GM12801 (cell line): ENCODE measurements at regions not wholly inside any gene's neighbourhood (a gene's known extent, or its start where the extent isn't known, plus 50 kb on each side); places are given as distances from the start of the nearest gene placed in this dataset.

Source experiments
- TF ChIP-seq, protein P1 (sequence below): IDR thresholded peaks from one replicate; pipeline ENCODE4 v1.5.1; 2011; ENCODE audit warnings: control low read depth; ENCODE audit not compliant: insufficient read length; ENCODE audit errors: extremely low read depth

GRCh38 chr4:59837751-59838150 lies 1362.4 kb upstream of the ADGRL3 start:
- TF ChIP-seq, protein P1, sequence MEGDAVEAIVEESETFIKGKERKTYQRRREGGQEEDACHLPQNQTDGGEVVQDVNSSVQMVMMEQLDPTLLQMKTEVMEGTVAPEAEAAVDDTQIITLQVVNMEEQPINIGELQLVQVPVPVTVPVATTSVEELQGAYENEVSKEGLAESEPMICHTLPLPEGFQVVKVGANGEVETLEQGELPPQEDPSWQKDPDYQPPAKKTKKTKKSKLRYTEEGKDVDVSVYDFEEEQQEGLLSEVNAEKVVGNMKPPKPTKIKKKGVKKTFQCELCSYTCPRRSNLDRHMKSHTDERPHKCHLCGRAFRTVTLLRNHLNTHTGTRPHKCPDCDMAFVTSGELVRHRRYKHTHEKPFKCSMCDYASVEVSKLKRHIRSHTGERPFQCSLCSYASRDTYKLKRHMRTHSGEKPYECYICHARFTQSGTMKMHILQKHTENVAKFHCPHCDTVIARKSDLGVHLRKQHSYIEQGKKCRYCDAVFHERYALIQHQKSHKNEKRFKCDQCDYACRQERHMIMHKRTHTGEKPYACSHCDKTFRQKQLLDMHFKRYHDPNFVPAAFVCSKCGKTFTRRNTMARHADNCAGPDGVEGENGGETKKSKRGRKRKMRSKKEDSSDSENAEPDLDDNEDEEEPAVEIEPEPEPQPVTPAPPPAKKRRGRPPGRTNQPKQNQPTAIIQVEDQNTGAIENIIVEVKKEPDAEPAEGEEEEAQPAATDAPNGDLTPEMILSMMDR = no peak

DNA sequence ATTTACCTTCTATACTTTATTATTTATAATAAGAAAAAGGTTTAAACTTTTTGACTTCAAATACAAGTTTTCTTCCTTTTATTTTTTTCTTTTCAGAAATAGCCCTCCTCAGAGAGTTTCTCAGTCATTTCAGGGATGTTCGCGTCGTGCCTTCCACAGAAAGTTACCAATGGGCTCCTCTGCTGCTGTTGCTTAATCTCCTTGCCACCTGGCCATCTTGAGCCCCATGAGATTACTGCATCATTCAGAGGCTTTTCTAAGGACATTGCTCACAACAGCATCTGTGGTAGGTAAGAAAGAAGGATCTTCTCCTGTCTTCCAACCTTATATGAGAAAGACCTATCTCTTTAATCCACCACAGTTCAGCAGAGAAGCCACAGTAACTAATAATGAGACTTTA lies 1361.9 kb upstream of the ADGRL3 start:
- TF ChIP-seq, protein P1 = no peak

DNA sequence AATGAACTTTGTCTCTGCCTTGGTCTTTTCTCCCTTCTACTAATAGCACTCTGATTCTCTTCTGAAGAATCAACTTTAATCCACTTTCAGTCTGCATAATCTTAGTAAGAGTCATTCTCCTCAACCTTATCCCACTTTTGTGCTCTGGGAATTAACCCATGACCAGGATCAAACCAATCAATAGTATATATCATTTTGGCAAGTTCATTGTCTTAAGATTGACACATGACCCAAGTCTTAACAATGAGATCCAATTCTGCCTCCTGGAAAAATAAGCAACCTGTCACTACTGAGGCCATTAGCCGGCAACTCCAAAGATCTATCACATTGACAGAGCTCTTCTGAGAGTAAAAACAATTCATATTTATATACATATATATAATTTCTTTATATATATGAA lies 1358.4 kb upstream of the ADGRL3 start:
- TF ChIP-seq, protein P1 = no peak

- TF ChIP-seq, protein P1 = no peak
Observed at GRCh38 chr4:59848457-59848856, 1351.7 kb upstream of the ADGRL3 start.

DNA sequence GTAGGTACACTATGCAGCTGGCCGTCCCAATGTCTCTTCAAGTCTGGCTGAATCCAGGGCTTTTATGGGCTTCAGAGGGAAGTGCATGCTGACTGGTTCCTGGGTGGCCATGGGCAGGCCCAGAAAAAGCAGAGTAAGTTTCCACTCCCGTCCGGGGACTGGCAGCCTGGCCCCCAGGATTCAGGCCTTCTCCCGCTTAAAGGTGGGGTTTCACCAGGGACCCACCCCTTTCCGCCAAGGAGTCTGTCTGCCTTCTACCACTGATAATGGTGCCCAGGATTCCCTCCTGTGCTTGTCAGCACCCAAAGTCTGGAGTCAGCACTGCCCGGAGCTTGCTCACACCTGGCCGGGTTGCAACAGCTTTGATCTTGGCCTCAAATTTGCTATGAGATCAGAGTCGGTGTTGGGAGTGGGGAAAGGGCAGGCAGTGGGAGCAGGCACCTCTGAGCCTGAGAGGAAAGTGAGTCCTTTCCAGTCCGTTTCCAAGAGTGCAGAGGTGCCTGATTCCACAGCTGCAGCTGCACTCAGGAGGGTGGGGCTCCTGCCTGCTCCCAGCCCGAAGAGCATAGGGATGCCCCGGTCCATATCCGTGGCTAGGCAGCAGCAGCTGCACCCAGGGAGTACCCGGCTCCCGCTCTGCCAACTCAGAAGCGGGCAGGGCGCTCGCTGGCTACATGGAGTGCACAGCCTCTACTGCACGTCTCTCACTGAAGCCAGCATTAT lies 1344.3 kb upstream of the ADGRL3 start:
- TF ChIP-seq, protein P1 = no peak

DNA sequence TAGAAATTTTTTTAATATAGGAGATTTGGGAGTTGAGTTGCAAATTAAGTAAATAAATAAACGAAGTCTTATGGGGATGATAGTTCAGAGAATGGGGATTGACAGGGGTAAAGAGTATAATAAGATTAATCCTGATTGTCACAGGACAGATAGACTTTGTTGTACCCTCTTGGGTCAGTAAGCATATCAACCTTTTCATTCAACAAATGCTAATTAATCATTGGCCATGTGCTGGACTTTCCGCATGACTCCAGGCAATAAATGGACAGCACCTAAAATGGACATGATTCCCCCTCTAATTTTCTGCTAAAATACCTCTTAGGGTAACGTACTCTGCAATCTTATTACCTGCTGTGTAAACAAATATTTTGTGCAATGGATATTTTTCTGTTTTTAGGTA lies 1331.1 kb upstream of the ADGRL3 start:
- TF ChIP-seq, protein P1 = no peak

DNA sequence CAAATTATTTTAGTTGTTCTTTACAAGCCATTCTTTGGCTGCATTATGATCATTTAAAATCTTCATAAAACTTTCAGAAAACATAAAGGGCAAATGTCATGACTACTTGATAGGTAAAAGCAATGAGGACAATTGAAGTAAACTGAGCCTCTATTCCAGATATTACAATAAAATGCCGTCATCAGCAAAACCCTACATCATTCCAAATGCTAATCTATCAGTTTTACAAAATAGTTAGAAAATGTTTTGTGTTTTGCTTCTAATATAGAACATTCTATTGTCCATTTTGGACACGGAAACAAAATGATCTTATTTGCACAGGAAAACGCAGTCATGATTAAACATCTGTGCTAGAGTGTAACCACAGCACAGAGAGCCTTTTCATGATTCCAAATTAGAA lies 1330.6 kb upstream of the ADGRL3 start:
- TF ChIP-seq, protein P1 = no peak

- TF ChIP-seq, protein P1 = no peak
Observed at GRCh38 chr4:59881632-59882031, 1318.5 kb upstream of the ADGRL3 start.
